ENCODE measurements at regions not wholly inside any gene's neighbourhood (a gene's known extent, or its start where the extent isn't known, plus 50 kb on each side); places are given as distances from the start of the nearest gene placed in this dataset.

DNA sequence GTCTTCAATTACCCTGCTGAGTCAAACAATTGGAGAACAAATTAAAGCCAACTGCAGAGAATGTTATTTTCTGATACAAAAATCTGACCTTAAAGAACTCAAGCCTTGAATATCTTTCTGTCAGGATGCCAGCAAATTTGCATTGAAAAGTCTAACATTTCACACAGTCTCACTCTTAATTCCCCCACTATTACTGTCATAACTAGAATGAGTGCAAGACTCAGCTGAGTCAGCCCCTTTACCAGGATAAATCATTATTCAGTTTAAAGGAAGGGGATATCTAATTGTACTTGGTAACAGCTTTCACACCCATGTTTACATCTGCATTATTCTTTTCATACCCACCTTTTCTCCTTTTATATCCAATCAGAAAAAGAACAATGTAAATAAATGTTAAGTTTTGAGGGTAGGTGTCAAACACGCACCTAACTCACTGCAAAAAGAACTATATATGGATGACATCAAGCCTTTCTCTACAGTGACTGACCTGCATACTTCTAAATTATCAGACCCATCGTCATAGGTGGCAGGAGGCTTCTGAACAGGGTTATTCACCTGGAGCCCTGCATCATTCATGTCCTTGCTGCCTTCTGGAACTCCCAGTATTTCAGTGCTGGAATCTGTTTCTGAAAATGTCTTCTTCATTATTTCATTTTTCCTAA, 117.4 kb downstream of the TMA16 start:
- no peak overlapping the region for H3K4me3 ChIP-seq
- TF ChIP-seq, protein P1, sequence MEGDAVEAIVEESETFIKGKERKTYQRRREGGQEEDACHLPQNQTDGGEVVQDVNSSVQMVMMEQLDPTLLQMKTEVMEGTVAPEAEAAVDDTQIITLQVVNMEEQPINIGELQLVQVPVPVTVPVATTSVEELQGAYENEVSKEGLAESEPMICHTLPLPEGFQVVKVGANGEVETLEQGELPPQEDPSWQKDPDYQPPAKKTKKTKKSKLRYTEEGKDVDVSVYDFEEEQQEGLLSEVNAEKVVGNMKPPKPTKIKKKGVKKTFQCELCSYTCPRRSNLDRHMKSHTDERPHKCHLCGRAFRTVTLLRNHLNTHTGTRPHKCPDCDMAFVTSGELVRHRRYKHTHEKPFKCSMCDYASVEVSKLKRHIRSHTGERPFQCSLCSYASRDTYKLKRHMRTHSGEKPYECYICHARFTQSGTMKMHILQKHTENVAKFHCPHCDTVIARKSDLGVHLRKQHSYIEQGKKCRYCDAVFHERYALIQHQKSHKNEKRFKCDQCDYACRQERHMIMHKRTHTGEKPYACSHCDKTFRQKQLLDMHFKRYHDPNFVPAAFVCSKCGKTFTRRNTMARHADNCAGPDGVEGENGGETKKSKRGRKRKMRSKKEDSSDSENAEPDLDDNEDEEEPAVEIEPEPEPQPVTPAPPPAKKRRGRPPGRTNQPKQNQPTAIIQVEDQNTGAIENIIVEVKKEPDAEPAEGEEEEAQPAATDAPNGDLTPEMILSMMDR (IDR thresholded peaks at IDR 0.05; ENCODE audit: low read depth, low read length): no peak
- H3K27me3 ChIP-seq: no peaks in the 10 kb centered on the region
- H3K27ac ChIP-seq: no peak overlapping the region
- H3K36me3 ChIP-seq: no peaks in the 10 kb centered on the region
- H3K9me3 ChIP-seq (ENCODE audit: low read depth): no peaks in the 10 kb centered on the region
- DNase-seq (ENCODE audit: low read depth in 1 of 2, low spot score in 1 of 2): no peak
- H3K4me1 ChIP-seq (ENCODE audit: low read depth): no peaks in the 10 kb centered on the region

DNA sequence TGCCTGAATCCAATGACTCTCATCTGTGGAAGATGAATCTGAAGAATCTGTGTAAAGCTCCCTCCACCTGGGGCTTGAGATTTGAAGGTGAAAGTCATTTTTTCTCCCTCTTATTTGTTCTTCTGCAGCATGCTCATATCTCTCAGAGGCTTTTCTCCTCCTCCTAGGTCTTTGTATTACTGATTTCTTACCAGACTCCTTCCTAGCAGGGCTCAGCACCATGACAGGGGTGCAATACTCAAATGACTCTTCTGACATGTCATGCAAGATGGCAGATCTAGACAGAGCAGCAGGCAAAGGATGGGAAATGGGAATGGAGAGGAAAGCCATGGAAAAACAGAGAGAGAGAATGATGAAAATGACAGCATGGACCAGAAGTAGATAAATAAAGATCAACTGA, 118.3 kb downstream of the TMA16 start:
- Histone ChIP-seq H3K9me3 (ENCODE audit: low read depth) (no peaks in the 10 kb centered on the region), H3K4me3 (no peak overlapping the region), H3K27me3 (no peaks in the 10 kb centered on the region), H3K36me3 (no peaks in the 10 kb centered on the region), H3K27ac (no peak overlapping the region), H3K4me1 (ENCODE audit: low read depth) (no peaks in the 10 kb centered on the region)
- TF ChIP-seq, protein P1 (IDR thresholded peaks at IDR 0.05; ENCODE audit: low read depth, low read length): no peak
- DNase-seq (ENCODE audit: low read depth in 1 of 2, low spot score in 1 of 2): no peak

DNA sequence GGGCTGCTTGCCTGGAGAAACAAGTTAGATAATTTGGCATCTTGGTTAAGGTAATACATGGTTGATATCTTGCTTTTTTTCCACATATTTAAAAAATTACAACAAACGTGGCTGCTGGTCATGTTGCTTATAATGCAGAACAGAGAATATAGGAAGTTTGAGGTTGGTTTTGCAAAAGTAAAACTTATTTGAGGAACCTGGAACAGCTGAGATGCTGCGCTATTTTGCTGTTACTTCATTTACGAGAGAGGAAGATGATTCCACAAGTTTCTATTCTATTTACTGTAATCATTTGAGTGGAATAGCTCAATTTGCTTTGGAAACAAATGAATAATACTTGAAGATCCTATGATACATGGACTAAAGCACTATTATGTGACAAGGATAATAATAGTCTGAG, 118.9 kb downstream of the TMA16 start:
- Histone ChIP-seq H3K4me1 (ENCODE audit: low read depth) (no peaks in the 10 kb centered on the region), H3K9me3 (ENCODE audit: low read depth) (no peaks in the 10 kb centered on the region), H3K36me3 (no peaks in the 10 kb centered on the region), H3K4me3 (no peak overlapping the region), H3K27me3 (no peaks in the 10 kb centered on the region), H3K27ac (no peak overlapping the region)
- DNase-seq (ENCODE audit: low read depth in 1 of 2, low spot score in 1 of 2): no peak
- TF ChIP-seq, protein P1 (IDR thresholded peaks at IDR 0.05; ENCODE audit: low read depth, low read length): no peak

DNA sequence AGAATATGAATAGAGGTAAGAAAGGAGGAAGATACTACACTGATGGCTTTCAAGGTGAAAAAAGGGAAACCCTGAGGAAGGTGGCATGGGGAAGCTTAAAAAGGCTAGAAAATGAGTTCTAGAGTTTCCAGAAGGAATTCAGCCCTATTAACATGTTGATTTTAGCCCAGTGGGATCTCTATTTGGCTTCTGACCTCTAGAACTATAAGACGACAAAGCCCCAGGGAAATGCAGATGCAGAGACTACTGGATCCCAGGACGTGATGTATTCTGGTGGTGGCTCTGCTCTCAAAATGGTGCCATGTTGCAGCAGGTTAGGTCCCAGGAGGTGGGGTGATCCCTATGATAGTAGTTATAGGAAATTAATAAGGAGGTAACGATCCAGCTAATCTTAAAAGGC, 120.4 kb downstream of the TMA16 start:
- no peaks in the 10 kb centered on the region for H3K4me1 ChIP-seq (ENCODE audit: low read depth)
- no peak overlapping the region for H3K27ac ChIP-seq
- H3K36me3 ChIP-seq: no peaks in the 10 kb centered on the region
- no peak overlapping the region for H3K4me3 ChIP-seq
- H3K9me3 ChIP-seq (ENCODE audit: low read depth): no peaks in the 10 kb centered on the region
- TF ChIP-seq, protein P1 (IDR thresholded peaks at IDR 0.05; ENCODE audit: low read depth, low read length): no peak
- no peak for DNase-seq (ENCODE audit: low read depth in 1 of 2, low spot score in 1 of 2)
- no peaks in the 10 kb centered on the region for H3K27me3 ChIP-seq

DNA sequence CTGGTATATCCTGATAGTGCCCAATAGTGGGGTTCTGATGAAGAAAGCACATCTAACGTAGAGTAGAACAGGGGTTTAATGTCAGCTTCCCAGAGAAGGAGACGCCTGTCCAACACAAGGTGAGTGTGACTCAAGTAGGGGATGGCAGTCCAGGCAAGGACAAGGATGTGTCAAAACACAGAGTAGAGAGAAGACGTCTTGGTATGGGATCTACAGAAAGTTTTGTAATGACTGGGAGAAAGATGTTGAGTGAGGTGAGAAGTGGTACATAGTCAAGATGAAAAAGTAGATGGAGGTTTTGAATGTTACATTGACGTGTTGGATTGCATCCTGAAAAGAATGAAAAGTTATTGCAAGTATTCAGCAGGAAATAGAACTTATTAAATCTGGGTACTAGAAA, 124.4 kb downstream of the TMA16 start:
- Histone ChIP-seq H3K27me3 (no peaks in the 10 kb centered on the region), H3K27ac (no peak overlapping the region), H3K9me3 (ENCODE audit: low read depth) (no peaks in the 10 kb centered on the region), H3K36me3 (no peaks in the 10 kb centered on the region), H3K4me3 (no peak overlapping the region), H3K4me1 (ENCODE audit: low read depth) (no peaks in the 10 kb centered on the region)
- TF ChIP-seq, protein P1 (IDR thresholded peaks at IDR 0.05; ENCODE audit: low read depth, low read length): no peak
- DNase-seq (ENCODE audit: low read depth in 1 of 2, low spot score in 1 of 2): no peak
